ENCODE measurements at regions not wholly inside any gene's neighbourhood (a gene's known extent, or its start where the extent isn't known, plus 50 kb on each side); places are given as distances from the start of the nearest gene placed in this dataset.

- TF ChIP-seq CTCF (IDR thresholded peaks at IDR 0.05), result no peak
- TF ChIP-seq POLR2A (IDR thresholded peaks at IDR 0.05), result no peak
These were observed 330.2 kb upstream of the B3GAT1 start for GRCh38 chr11:134742224-134742612.

Data from body of pancreas (tissue), 4 donors.